ENCODE measurements at regions not wholly inside any gene's neighbourhood (a gene's known extent, or its start where the extent isn't known, plus 50 kb on each side); places are given as distances from the start of the nearest gene placed in this dataset.

GRCh38 chr15:77775373-77775772, 142.7 kb upstream of the LINGO1 start:
- Histone ChIP-seq H3K36me3 (no peaks in the 10 kb centered on the region), H3K27me3 (no peaks in the 10 kb centered on the region), H3K9me3 (peaks cover 0 to 10% (median 6%) of the 10 kb centered on the region in 4 donors), H3K4me3 (no peak overlapping the region), H3K4me1 (no peaks in the 10 kb centered on the region), H3K27ac (no peak overlapping the region)
- 57 to 73% (median 66%) methylated on average over 6 to 7 of the region's 7 CpGs for WGBS, 5 donors
- TF ChIP-seq, protein P1, sequence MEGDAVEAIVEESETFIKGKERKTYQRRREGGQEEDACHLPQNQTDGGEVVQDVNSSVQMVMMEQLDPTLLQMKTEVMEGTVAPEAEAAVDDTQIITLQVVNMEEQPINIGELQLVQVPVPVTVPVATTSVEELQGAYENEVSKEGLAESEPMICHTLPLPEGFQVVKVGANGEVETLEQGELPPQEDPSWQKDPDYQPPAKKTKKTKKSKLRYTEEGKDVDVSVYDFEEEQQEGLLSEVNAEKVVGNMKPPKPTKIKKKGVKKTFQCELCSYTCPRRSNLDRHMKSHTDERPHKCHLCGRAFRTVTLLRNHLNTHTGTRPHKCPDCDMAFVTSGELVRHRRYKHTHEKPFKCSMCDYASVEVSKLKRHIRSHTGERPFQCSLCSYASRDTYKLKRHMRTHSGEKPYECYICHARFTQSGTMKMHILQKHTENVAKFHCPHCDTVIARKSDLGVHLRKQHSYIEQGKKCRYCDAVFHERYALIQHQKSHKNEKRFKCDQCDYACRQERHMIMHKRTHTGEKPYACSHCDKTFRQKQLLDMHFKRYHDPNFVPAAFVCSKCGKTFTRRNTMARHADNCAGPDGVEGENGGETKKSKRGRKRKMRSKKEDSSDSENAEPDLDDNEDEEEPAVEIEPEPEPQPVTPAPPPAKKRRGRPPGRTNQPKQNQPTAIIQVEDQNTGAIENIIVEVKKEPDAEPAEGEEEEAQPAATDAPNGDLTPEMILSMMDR (IDR thresholded peaks at IDR 0.05), result no peak
- TF ChIP-seq EP300 (IDR thresholded peaks at IDR 0.05), result no peak
- no peak for TF ChIP-seq POLR2A (IDR thresholded peaks at IDR 0.05)
- TF ChIP-seq POLR2AphosphoS5 (IDR thresholded peaks at IDR 0.05), result no peak
- DNase-seq, result no peak
- intact Hi-C loops (cut with DNase I; ENCODE audit: low total_unique reads), result no loop called here

DNA sequence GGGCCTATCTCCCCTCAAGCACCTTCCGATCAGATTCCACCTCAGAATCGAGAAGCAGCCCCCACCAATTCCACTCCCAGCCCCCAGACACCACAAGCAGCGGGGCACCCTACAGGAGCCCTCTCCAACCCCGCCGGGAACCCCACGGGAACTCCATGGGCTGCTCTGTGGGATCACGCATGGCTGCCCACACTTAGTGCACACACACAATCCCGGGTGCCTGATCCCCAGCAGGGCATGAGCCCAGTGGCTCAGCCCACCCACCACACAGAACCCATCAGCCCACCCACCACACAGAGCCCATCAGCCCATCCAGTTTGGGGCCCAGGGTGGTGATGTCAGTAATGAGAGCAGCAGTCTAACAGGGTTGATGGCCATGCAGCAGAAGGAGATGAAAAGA, 141.6 kb upstream of the LINGO1 start:
- Histone ChIP-seq H3K36me3 (no peaks in the 10 kb centered on the region), H3K4me1 (no peaks in the 10 kb centered on the region), H3K27me3 (peaks cover 0 to 8% (median 0%) of the 10 kb centered on the region in 3 donors), H3K4me3 (no peak overlapping the region), H3K9me3 (peaks cover 0 to 7% (median 0%) of the 10 kb centered on the region in 4 donors), H3K27ac (no peak overlapping the region)
- intact Hi-C loops (cut with DNase I; ENCODE audit: low total_unique reads), result no loop called here
- no peak for DNase-seq
- 74 to 90% (median 84%) methylated on average over 7 to 8 of the region's 8 CpGs for WGBS, 5 donors
- TF ChIP-seq EP300 (IDR thresholded peaks at IDR 0.05) (no peak), POLR2A (IDR thresholded peaks at IDR 0.05) (no peak), POLR2AphosphoS5 (IDR thresholded peaks at IDR 0.05) (no peak)
- TF ChIP-seq, protein P1 (IDR thresholded peaks at IDR 0.05), result no peak

DNA sequence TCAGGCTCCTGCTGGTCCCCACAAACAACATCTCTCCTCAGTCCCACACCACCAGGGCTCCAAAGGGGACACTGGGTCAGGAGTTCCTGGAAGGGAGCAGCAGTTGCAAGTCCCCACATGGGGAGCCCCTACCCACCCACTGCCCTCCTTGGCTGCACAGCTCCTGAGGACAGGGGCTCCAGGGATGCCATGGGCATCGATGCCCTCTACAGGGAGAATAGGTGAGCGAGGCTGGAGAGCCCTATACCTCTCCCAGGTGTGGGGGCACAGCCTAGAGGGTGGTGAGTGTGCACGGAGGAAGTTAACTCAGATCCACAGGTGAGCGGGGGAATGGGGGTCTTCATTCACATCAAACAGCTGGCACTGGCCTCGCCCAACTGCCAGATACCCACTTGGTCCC, 141.2 kb upstream of the LINGO1 start:
- DNase-seq, result no peak
- Histone ChIP-seq H3K27me3 (peaks cover 0 to 12% (median 0%) of the 10 kb centered on the region in 3 donors), H3K36me3 (no peaks in the 10 kb centered on the region), H3K9me3 (peaks cover 0 to 7% (median 0%) of the 10 kb centered on the region in 4 donors), H3K4me3 (no peak overlapping the region), H3K4me1 (no peaks in the 10 kb centered on the region), H3K27ac (no peak overlapping the region)
- TF ChIP-seq POLR2AphosphoS5 (IDR thresholded peaks at IDR 0.05) (no peak), EP300 (IDR thresholded peaks at IDR 0.05) (no peak), POLR2A (IDR thresholded peaks at IDR 0.05) (no peak)
- TF ChIP-seq, protein P1 (IDR thresholded peaks at IDR 0.05), result no peak
- intact Hi-C loops (cut with DNase I; ENCODE audit: low total_unique reads), result no loop called here
- 77 to 84% (median 82%) methylated on average over 4 to 5 of the region's 5 CpGs for WGBS, 5 donors

DNA sequence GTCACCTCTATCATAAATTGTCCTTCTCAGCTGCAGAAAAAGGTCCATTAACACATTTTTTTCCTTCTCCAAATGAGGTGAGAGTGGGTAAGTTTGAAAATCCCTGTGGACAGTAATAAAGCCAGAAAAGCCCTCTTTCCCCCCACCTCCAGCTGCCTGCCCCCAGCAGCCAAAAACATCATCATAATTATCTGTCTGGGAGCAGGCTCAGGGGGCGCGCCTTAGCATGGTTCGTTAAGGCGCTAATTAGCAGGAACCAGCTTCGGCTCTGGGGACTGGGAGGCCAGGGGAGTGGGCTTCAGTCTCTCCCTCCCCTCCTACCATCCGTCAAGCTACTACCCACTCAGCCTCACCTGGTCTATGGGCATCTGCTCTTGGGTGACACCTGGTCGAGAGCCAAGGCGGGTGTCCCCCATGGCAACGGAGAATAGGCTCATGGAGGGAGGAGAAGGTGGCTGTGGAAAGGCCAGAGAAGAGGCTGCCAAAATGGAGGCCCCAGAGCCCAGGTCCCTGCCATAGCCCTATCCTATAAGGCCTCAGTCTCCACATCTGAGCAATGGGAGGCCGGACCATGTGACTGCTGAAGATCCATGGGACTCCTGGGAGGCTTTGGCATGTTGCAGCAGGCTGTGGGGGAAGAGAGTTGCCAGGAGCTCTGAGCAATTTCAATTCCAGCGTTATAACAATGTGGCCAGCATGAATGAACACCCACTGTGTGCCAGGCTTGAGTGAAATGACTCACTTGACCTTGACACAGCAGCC, 140.1 kb upstream of the LINGO1 start:
- Histone ChIP-seq H3K36me3 (no peaks in the 10 kb centered on the region), H3K4me3 (no peak overlapping the region), H3K27ac (no peak overlapping the region), H3K9me3 (peaks cover 0 to under 1% (median 0%) of the 10 kb centered on the region in 4 donors), H3K27me3 (peaks cover 0 to 23% (median 6%) of the 10 kb centered on the region in 3 donors), H3K4me1 (no peaks in the 10 kb centered on the region)
- intact Hi-C loops (cut with DNase I; ENCODE audit: low total_unique reads), result no loop called here
- TF ChIP-seq POLR2AphosphoS5 (IDR thresholded peaks at IDR 0.05) (no peak), POLR2A (IDR thresholded peaks at IDR 0.05) (no peak)
- WGBS, 5 donors, result 69 to 82% (median 72%) methylated on average over 10 to 11 of the region's 11 CpGs
- no peak for DNase-seq

GRCh38 chr15:77771616-77772015, 138.9 kb upstream of the LINGO1 start:
- intact Hi-C loops (cut with DNase I; ENCODE audit: low total_unique reads), result no loop called here
- WGBS, 5 donors, result 64 to 79% (median 72%) methylated on average over 4 to 7 of the region's 7 CpGs
- no peak for DNase-seq

More at GRCh38 chr15:77771616-77772015, 138.9 kb upstream of the LINGO1 start:
- Histone ChIP-seq H3K9me3 (no peaks in the 10 kb centered on the region), H3K4me3 (no peak overlapping the region), H3K27ac (no peak overlapping the region), H3K36me3 (no peaks in the 10 kb centered on the region), H3K4me1 (no peaks in the 10 kb centered on the region), H3K27me3 (peaks cover 0 to 30% (median 7%) of the 10 kb centered on the region in 3 donors)
- TF ChIP-seq EP300 (IDR thresholded peaks at IDR 0.05), result no peak
- TF ChIP-seq, protein P1 (IDR thresholded peaks at IDR 0.05), result no peak
- TF ChIP-seq POLR2AphosphoS5 (IDR thresholded peaks at IDR 0.05), result no peak
- no peak for TF ChIP-seq POLR2A (IDR thresholded peaks at IDR 0.05)
